DMS79 treated with DMSO at 0.1 percent for 48 hours (cell line): ENCODE measurements at regions not wholly inside any gene's neighbourhood (a gene's known extent, or its start where the extent isn't known, plus 50 kb on each side); places are given as distances from the start of the nearest gene placed in this dataset.
"Not testable (repeated sequence)": the region's sequence is repeated elsewhere in the genome, so short reads cannot be mapped to it uniquely, and the experiment has no call there.

Experiments used
- DNase-seq: peaks from one replicate; lab custom pipeline; 2025; lab: John Stamatoyannopoulos, UW

- DNase-seq, result no peak
These were observed 140.3 kb downstream of the NR2F2 start for GRCh38 chr15:96470681-96471310.

DNA sequence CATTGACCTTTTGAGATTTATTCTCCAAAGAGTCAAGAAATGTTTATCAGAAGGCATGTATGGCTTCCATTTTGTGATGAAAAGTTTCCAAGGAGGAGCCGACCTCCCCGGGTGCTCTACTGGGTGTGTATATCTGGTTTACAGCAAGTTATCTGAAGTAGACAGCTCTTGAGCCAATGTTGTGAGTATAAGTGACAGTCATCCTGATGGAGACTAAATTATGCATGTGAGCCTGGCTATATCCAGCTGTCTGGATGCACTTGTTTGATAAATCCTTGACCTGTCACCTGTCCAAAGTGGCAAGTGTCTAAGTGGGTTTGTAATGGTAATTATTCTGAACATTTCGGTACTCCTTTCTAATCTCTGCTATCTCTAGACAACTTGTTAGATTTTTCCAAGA, 142.2 kb downstream of the NR2F2 start:
- DNase-seq, result no peak

GRCh38 chr15:96473556-96473955, 143.1 kb downstream of the NR2F2 start:
- no peak for DNase-seq

GRCh38 chr15:96474231-96474664, 143.7 kb downstream of the NR2F2 start:
- DNase-seq, result no peak

DNA sequence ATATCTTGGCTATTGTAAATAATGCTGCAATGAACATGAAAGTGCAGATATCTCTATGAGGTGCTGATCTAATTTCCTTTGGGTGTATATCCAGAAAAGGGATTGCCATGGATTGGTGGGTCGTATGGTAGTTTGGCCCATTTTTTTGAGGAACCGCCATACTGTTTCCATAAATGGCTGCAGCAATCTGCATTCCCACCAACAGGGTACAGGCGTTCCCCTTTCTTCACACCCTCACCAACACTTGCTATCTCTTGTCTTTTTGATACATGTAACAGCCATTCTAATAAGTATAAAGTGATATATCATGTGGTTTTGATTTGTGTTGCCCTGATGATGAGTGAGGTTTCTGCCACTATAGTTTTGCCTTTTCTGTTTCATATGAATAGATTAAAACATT, 146.7 kb downstream of the NR2F2 start:
- no peak for DNase-seq

DNA sequence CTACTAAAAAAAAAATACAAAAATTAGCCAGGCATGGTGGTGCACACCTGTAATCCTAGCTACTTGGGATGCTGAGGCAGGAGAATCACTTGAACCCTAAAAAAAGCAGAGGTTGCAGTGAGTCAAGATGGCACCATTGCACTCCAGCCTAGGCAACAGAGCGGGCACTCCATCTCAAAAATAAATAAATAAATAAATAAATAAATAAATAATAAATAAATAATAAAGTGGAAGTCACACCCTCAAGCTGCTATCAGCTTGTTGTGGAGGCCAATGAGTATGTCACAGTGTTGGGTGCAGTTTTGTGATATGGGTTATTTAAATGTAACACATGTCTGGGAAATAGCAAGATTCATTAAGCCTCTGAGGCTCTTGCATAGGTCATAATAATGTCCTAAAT, 153.9 kb downstream of the NR2F2 start:
- not testable (repeated sequence) for DNase-seq

DNA sequence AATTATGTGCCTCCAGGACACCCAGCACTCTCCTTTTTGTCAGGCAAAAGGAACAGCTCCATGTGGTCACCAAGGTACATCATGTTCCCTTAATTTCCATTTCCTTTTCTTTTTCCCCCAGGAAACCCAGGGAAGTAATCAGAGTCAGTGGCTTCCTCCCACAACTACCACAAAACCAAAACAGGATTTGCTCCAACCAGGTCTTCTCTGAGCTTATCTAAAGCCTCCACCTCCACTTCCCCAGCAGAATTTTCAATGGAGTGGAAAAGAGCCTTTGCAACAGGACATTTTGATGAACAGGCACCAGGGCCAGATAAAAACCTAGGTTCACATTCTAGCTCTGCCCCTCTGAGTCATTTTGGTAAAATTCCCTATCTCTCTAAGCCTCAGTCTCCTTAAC, 154.3 kb downstream of the NR2F2 start:
- DNase-seq, result no peak

- DNase-seq, result no peak
These were observed 156.7 kb downstream of the NR2F2 start for GRCh38 chr15:96487245-96487644.

DNA sequence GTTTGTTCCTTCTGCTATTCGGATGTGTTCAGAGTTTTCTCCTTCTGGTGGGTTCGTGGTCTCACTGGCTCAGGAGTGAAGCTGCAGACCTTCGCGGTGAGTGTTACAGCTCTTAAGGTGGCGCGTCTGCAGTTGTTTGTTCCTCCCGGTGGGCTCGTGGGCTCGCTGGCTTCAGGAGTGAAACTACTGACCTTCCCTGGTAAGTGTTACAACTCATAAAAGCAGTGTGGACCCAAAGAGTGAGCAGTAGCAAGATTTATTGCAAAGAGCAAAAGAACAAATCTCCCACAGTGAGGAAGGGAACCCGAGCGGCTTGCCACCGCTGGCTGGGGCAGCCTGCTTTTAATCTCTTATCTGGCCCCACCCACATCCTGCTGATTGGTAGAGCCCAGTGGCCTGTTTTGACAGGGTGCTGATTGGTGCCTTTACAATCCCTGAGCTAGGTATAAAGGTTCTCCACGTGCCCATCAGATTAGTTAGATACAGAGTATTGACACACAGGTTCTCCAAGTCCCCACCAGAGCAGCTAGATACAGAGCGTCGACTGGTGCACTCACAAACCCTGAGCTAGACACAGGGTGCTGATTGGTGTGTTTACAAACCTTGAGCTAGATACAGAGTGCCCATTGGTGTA, 160.7 kb downstream of the NR2F2 start:
- DNase-seq, result not testable (repeated sequence)

DNA sequence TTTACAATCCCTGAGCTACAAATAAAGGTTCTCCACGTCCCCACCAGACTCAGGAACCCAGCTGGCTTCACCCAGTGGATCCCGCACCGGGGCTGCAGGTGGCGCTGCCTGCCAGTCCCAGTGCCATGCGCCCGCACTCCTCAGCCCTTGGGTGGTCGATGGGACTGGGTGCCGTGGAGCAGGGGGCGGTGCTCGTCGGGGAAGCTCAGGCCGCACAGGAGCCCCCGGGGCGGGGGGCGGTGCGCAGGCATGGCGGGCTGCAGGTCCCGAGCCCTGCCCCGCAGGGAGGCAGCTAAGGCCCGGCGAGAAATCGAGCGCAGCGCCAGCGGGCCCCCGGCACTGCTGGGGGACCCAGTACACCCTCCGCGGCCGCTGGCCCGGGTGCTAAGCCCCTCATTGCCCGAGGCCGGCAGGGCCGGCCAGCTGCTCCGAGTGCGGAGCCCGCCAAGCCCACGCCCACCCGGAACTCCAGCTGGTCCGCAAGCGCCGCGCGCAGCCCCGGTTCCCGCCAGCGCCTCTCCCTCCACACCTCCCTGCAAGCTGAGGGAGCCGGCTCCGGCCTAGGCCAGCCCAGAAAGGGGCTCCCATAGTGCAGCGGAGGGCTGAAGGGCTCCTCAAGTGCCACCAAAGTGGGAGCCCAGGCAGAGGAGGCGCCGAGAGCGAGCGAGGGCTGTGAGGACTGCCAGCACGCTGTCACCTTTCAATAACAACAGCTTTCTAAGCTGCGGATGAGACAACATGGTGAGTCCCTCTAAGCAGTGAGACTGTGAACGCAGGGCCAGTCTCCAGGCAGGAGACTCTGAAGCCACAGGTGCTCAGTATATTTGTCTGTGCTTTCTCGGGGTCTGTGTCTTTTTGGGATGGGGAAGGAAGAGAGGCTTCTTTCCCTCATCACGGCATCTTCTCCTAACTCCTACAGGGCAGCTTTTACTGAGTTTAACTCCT, 161.5 kb downstream of the NR2F2 start:
- DNase-seq, result not testable (repeated sequence)

- DNase-seq, result no peak
These were observed 164.0 kb downstream of the NR2F2 start for GRCh38 chr15:96494505-96494904.

GRCh38 chr15:96495386-96495785, 164.9 kb downstream of the NR2F2 start:
- no peak for DNase-seq

DNA sequence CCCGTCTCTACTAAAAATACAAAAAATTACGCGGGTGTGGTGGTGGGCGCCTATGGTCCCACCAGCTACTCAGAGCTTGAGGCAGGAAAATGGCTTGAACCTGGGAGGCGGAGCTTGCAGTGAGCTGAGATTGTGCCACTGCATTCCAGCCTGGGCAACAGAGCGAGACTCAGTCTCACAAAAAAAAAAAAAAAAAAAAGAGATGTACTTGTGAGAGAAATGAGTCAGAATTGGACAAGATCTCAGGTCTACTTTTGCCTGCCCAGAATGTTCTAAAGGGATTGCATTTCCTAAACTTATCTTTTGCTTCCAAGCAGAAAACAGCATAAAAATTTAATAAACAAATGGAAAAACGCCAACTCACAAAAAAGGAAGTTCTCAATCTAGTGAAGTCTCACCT, 167.5 kb downstream of the NR2F2 start:
- no peak for DNase-seq

DNA sequence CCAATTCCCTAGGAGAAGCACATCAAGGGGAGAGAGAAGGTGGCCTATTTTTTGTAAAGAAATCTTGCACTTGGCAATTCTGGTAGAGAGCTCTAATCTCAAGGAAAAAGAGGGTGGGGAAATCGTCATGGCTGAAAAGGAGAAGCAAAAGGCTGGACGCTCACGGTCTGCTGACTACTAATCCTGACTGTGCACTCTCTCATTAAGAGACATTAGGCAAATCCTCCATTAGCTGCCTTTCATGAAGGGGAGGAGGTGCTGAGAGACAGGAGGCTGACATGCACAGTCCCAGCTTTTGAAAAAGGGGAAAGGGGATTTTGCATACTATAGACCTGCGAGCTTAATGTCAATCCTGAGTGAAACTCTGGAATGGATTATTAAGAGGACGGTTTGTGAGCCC, 170.0 kb downstream of the NR2F2 start:
- no peak for DNase-seq

- DNase-seq, result no peak
These were observed 170.9 kb downstream of the NR2F2 start for GRCh38 chr15:96501362-96501761.

- no peak for DNase-seq
These were observed 171.7 kb downstream of the NR2F2 start for GRCh38 chr15:96502196-96502595.

DNA sequence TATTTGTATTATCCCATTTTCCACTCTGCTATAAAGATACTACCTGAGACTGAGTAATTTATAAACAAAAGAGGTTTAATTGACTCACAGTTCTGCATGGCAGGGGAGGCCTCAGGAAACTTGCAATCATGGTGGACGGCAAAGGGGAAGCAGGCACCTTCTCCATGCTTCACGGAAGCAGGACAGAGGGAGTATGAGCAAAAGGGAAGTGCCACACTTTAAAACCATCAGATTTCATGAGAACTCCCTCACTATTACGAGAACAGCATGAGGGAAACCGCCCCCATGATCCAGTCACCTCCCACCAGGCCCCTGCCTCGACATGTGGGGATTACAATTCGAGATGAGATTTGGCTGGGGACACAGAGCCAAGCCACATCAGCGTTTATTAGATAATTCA, 172.8 kb downstream of the NR2F2 start:
- no peak for DNase-seq

DNA sequence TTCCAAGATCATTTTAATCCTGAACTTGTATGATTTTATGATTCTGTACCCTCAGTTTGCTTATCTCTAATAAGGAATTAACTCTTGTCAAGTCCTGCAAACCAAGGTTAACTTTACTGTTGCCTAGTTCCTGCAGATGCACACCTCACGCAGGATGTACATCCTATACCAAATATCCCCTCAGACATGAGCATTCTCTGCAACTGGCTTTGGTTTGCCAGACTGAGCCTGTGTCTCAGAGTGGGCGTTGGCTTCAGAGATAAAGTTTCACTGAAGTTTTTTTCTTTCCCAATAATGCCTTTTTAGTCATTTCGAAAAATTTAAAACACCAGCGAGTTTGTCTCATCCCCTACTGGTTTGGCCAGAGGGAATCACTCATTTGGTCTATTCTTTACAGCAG, 173.9 kb downstream of the NR2F2 start:
- no peak for DNase-seq

DNA sequence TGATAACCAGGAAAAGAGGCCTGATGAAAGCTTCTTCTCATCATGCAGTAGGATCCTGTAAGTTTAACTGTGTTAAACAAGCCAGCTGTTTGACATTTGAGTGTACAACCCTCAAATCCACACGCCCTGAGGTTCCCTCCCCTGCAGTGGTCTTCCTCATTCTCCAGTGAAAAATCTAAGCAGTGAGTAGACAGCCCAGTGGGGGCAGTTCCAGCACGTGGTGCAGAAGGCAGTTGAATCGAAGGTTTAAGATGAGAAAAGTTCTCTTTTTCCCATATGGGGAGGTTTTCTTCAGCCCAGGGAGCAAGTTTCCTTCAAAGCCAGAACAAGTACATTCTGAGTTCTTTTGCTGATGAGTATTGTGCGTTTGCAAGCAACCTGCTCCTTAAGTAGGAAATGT, 174.5 kb downstream of the NR2F2 start:
- DNase-seq, result no peak

GRCh38 chr15:96514607-96515285, 184.2 kb downstream of the NR2F2 start:
- no peak for DNase-seq

- no peak for DNase-seq
These were observed 184.9 kb downstream of the NR2F2 start for GRCh38 chr15:96515371-96515770.

- DNase-seq, result no peak
These were observed 190.9 kb downstream of the NR2F2 start for GRCh38 chr15:96521386-96521785.
